ENCODE measurements at regions not wholly inside any gene's neighbourhood (a gene's known extent, or its start where the extent isn't known, plus 50 kb on each side); places are given as distances from the start of the nearest gene placed in this dataset.

DNA sequence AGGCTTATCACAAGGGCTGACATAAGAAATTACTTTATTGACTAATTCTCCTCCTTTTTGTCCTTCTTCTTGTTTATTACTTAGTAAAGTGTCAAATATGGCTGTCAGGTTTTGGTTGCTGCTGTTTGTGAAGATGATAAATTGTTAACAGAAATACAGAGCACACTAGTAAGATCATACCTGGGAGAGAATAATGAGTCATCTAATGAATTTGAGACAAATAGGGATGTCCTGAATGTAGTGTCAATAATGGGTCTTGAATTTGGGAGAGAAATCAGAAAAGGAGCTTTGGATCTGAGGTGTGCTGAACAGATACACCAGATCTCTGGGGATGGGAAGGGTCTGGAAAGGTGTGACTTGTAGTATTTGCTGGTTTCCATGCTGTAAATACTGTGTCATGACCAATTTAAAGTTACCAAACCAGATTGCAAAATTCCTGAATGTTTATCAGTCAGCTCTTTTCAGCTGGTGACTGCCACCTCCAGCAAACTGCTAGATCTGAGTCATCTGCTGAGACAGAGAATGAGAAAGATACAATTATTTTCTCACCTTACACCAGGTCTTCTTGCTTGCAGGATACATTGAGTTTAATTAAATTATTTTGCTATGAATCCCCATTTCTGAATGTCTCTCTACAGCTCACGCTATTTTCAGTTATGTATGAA, 76.7 kb upstream of the SATB1 start:
- TF ChIP-seq TAF1 (IDR thresholded peaks at IDR 0.05; ENCODE audit: low read depth): no peak
- TF ChIP-seq, protein P1, sequence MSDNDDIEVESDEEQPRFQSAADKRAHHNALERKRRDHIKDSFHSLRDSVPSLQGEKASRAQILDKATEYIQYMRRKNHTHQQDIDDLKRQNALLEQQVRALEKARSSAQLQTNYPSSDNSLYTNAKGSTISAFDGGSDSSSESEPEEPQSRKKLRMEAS (IDR thresholded peaks at IDR 0.05): no peak
- no peak for TF ChIP-seq RAD21 (IDR thresholded peaks at IDR 0.05; ENCODE audit: low read depth)
- TF ChIP-seq, protein P2, sequence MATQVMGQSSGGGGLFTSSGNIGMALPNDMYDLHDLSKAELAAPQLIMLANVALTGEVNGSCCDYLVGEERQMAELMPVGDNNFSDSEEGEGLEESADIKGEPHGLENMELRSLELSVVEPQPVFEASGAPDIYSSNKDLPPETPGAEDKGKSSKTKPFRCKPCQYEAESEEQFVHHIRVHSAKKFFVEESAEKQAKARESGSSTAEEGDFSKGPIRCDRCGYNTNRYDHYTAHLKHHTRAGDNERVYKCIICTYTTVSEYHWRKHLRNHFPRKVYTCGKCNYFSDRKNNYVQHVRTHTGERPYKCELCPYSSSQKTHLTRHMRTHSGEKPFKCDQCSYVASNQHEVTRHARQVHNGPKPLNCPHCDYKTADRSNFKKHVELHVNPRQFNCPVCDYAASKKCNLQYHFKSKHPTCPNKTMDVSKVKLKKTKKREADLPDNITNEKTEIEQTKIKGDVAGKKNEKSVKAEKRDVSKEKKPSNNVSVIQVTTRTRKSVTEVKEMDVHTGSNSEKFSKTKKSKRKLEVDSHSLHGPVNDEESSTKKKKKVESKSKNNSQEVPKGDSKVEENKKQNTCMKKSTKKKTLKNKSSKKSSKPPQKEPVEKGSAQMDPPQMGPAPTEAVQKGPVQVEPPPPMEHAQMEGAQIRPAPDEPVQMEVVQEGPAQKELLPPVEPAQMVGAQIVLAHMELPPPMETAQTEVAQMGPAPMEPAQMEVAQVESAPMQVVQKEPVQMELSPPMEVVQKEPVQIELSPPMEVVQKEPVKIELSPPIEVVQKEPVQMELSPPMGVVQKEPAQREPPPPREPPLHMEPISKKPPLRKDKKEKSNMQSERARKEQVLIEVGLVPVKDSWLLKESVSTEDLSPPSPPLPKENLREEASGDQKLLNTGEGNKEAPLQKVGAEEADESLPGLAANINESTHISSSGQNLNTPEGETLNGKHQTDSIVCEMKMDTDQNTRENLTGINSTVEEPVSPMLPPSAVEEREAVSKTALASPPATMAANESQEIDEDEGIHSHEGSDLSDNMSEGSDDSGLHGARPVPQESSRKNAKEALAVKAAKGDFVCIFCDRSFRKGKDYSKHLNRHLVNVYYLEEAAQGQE (IDR thresholded peaks at IDR 0.05; ENCODE audit: low read depth): no peak
- TF ChIP-seq TCF12 (IDR thresholded peaks at IDR 0.05; ENCODE audit: low read depth): no peak
- no peak for TF ChIP-seq NFIC (IDR thresholded peaks at IDR 0.05)
- TF ChIP-seq, protein P3, sequence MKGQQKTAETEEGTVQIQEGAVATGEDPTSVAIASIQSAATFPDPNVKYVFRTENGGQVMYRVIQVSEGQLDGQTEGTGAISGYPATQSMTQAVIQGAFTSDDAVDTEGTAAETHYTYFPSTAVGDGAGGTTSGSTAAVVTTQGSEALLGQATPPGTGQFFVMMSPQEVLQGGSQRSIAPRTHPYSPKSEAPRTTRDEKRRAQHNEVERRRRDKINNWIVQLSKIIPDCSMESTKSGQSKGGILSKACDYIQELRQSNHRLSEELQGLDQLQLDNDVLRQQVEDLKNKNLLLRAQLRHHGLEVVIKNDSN (IDR thresholded peaks at IDR 0.05): no peak
- no peak for TF ChIP-seq FOXM1 (IDR thresholded peaks at IDR 0.05; ENCODE audit: borderline replicate concordance, low read depth)
- TF ChIP-seq CREB1 (IDR thresholded peaks at IDR 0.05; ENCODE audit: low read depth): no peak

All from Ishikawa (cell line).